ENCODE measurements at regions not wholly inside any gene's neighbourhood (a gene's known extent, or its start where the extent isn't known, plus 50 kb on each side); places are given as distances from the start of the nearest gene placed in this dataset.

- intact Hi-C loops (cut with DNase I; ENCODE audit: low total_unique reads): no loop called here
- TF ChIP-seq CTCF (IDR thresholded peaks at IDR 0.05): no peak
- no peak for TF ChIP-seq POLR2A (IDR thresholded peaks at IDR 0.05)
- DNase-seq: no peak
These were observed 471.1 kb downstream of the GBA3 start for GRCh38 chr4:23163647-23164436.

GRCh38 chr4:23162275-23162674, 469.5 kb downstream of the GBA3 start:
- intact Hi-C loops (cut with DNase I; ENCODE audit: low total_unique reads): no loop called here
- Histone ChIP-seq H3K4me3 (no peak overlapping the region), H3K9me3 (no peaks in the 10 kb centered on the region), H3K27ac (no peak overlapping the region), H3K4me1 (no peaks in the 10 kb centered on the region), H3K36me3 (no peaks in the 10 kb centered on the region), H3K27me3 (no peaks in the 10 kb centered on the region)
- no peak for DNase-seq
- TF ChIP-seq POLR2A (IDR thresholded peaks at IDR 0.05) (no peak), CTCF (IDR thresholded peaks at IDR 0.05) (no peak)

More at GRCh38 chr4:23163647-23164436, 471.1 kb downstream of the GBA3 start:
- Histone ChIP-seq H3K4me3 (no peak overlapping the region), H3K9me3 (no peaks in the 10 kb centered on the region), H3K36me3 (no peaks in the 10 kb centered on the region), H3K4me1 (no peaks in the 10 kb centered on the region), H3K27ac (no peak overlapping the region), H3K27me3 (no peaks in the 10 kb centered on the region)

GRCh38 chr4:23161787-23162186, 469.1 kb downstream of the GBA3 start:
- H3K4me3 ChIP-seq: no peak overlapping the region
- no peaks in the 10 kb centered on the region for H3K4me1 ChIP-seq
- H3K27ac ChIP-seq: no peak overlapping the region
- intact Hi-C loops (cut with DNase I; ENCODE audit: low total_unique reads): no loop called here
- H3K9me3 ChIP-seq: no peaks in the 10 kb centered on the region
- no peaks in the 10 kb centered on the region for H3K27me3 ChIP-seq
- no peak for DNase-seq
- H3K36me3 ChIP-seq: no peaks in the 10 kb centered on the region
- TF ChIP-seq POLR2A (IDR thresholded peaks at IDR 0.05) (no peak), CTCF (IDR thresholded peaks at IDR 0.05) (no peak)

- Histone ChIP-seq H3K27me3 (no peaks in the 10 kb centered on the region), H3K4me3 (no peak overlapping the region), H3K27ac (no peak overlapping the region), H3K4me1 (no peaks in the 10 kb centered on the region), H3K36me3 (no peaks in the 10 kb centered on the region), H3K9me3 (no peaks in the 10 kb centered on the region)
- TF ChIP-seq POLR2A (IDR thresholded peaks at IDR 0.05) (no peak), CTCF (IDR thresholded peaks at IDR 0.05) (no peak)
- no peak for DNase-seq
- intact Hi-C loops (cut with DNase I; ENCODE audit: low total_unique reads): no loop called here
These were observed 460.3 kb downstream of the GBA3 start for GRCh38 chr4:23153076-23153475.

- H3K9me3 ChIP-seq: no peaks in the 10 kb centered on the region
- H3K27me3 ChIP-seq: no peaks in the 10 kb centered on the region
- H3K27ac ChIP-seq: no peak overlapping the region
- H3K36me3 ChIP-seq: no peaks in the 10 kb centered on the region
- no peaks in the 10 kb centered on the region for H3K4me1 ChIP-seq
- no peak for DNase-seq
- intact Hi-C loops (cut with DNase I; ENCODE audit: low total_unique reads): no loop called here
- no peak for TF ChIP-seq POLR2A (IDR thresholded peaks at IDR 0.05)
- no peak for TF ChIP-seq CTCF (IDR thresholded peaks at IDR 0.05)
- H3K4me3 ChIP-seq: no peak overlapping the region
These were observed 457.1 kb downstream of the GBA3 start for GRCh38 chr4:23149815-23150214.

All from uterus (tissue), 3 donors.